ENCODE measurements at regions not wholly inside any gene's neighbourhood (a gene's known extent, or its start where the extent isn't known, plus 50 kb on each side); places are given as distances from the start of the nearest gene placed in this dataset.

- TF ChIP-seq CTCF (IDR thresholded peaks at IDR 0.05; ENCODE audit: low read depth, low read length, poor library complexity, severe bottlenecking) (no peak), EZH2phosphoT487 (IDR thresholded peaks at IDR 0.05; ENCODE audit: borderline replicate concordance, low read length) (no peak)
Observed at GRCh38 chr11:90919332-90919731, 696.5 kb upstream of the CHORDC1 start.

Measured in DOHH2 (cell line).